ENCODE measurements at regions not wholly inside any gene's neighbourhood (a gene's known extent, or its start where the extent isn't known, plus 50 kb on each side); places are given as distances from the start of the nearest gene placed in this dataset.

DNA sequence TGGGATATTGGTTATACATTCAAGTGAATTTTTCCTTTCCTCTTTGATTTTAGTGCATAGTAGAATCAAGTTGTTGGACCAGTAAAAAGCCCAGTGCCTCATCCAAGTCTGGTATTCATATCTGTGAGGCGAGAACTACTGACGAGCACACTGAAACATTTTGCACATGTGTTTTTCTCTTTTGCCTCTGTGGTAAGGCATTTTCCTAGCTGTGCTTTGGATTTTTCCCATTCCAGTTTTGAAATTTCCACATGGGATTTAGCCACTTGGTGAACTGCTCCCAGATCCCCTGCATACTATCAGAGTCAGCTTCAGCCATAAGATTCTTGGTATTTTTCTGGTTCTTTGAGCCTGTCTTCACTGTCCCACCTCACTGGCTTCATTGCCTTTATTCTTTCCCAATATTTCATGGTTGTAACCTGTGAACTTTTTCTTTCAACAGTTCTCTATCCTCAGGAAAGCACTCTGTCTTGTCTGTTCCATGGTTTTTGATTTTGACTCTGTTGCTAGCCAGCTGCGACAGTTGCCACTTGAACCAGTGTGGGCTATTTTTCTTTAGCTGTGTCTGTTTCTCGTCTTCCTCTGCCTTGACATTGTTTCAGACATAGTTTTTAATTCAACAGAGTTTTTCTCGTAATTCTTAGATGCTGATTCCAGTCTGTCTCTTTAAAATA is 239.0 kb downstream of the REEP3 start:
- TF ChIP-seq, protein P1, sequence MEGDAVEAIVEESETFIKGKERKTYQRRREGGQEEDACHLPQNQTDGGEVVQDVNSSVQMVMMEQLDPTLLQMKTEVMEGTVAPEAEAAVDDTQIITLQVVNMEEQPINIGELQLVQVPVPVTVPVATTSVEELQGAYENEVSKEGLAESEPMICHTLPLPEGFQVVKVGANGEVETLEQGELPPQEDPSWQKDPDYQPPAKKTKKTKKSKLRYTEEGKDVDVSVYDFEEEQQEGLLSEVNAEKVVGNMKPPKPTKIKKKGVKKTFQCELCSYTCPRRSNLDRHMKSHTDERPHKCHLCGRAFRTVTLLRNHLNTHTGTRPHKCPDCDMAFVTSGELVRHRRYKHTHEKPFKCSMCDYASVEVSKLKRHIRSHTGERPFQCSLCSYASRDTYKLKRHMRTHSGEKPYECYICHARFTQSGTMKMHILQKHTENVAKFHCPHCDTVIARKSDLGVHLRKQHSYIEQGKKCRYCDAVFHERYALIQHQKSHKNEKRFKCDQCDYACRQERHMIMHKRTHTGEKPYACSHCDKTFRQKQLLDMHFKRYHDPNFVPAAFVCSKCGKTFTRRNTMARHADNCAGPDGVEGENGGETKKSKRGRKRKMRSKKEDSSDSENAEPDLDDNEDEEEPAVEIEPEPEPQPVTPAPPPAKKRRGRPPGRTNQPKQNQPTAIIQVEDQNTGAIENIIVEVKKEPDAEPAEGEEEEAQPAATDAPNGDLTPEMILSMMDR (conservative IDR thresholded peaks at IDR 0.05; ENCODE audit: low read depth, low read length) = no peak
- no peak for TF ChIP-seq EZH2 (IDR thresholded peaks at IDR 0.05; ENCODE audit: borderline replicate concordance, low read depth, low read length, poor library complexity, severe bottlenecking)

All from A673 (cell line).